ENCODE measurements at regions not wholly inside any gene's neighbourhood (a gene's known extent, or its start where the extent isn't known, plus 50 kb on each side); places are given as distances from the start of the nearest gene placed in this dataset.

GRCh38 chr5:60125636-60126035 lies 232.1 kb upstream of the PDE4D start:
- ATAC-seq (ENCODE audit: poor library complexity) (no peak), DNase-seq (no peak)
- ChIA-PET POLR2A (no interaction called here), CTCF (no interaction called here)
- no peaks in the 10 kb centered on the region for H3K4me1 ChIP-seq (ENCODE audit: insufficient read depth, low read length)
- Mint-ChIP-seq H3K4me3 (no peak overlapping the region), H3K36me3 (ENCODE audit: low read depth) (no peaks in the 10 kb centered on the region), H3K4me1 (ENCODE audit: low read depth) (no peaks in the 10 kb centered on the region), H3K27me3 (no peaks in the 10 kb centered on the region), H3K27ac (no peak overlapping the region), H3K9me3 (peaks cover 5% of the 10 kb centered on the region)
- no peak overlapping the region for H3K4me3 ChIP-seq (ENCODE audit: low read length)
- intact Hi-C loops (cut with DNase I, micrococcal nuclease) = no loop called here
- H3K9me3 ChIP-seq (ENCODE audit: control insufficient read depth in 1 of 2, insufficient read depth in 1 of 2, low read length in 2 of 2) = peaks cover 0 to 8% of the 10 kb centered on the region in 2 experiments
- no peaks in the 10 kb centered on the region for H3K36me3 ChIP-seq (ENCODE audit: insufficient read depth, low read length)
- no peaks in the 10 kb centered on the region for H3K27me3 ChIP-seq (ENCODE audit: control insufficient read depth in 1 of 2, insufficient read depth in 2 of 2, low read length in 2 of 2)
- no peak for TF ChIP-seq CTCF (IDR thresholded peaks at IDR 0.05)
- no peak overlapping the region for H3K27ac ChIP-seq (ENCODE audit: low read depth in 1 of 2, low read length in 2 of 2)

- ChIA-PET POLR2A (no interaction called here), CTCF (no interaction called here)
- Mint-ChIP-seq H3K4me1 (ENCODE audit: low read depth) (no peaks in the 10 kb centered on the region), H3K36me3 (ENCODE audit: low read depth) (no peaks in the 10 kb centered on the region), H3K9me3 (peaks cover 4% of the 10 kb centered on the region), H3K4me3 (no peak overlapping the region), H3K27me3 (no peaks in the 10 kb centered on the region), H3K27ac (no peak overlapping the region)
- no peak for DNase-seq
- no peak overlapping the region for H3K27ac ChIP-seq (ENCODE audit: low read depth in 1 of 2, low read length in 2 of 2)
- no peaks in the 10 kb centered on the region for H3K27me3 ChIP-seq (ENCODE audit: control insufficient read depth in 1 of 2, insufficient read depth in 2 of 2, low read length in 2 of 2)
- no peak overlapping the region for H3K4me3 ChIP-seq (ENCODE audit: low read length)
- H3K36me3 ChIP-seq (ENCODE audit: insufficient read depth, low read length) = no peaks in the 10 kb centered on the region
- no peak for TF ChIP-seq CTCF (IDR thresholded peaks at IDR 0.05)
- ATAC-seq (ENCODE audit: poor library complexity) = no peak
- H3K4me1 ChIP-seq (ENCODE audit: insufficient read depth, low read length) = no peaks in the 10 kb centered on the region
- H3K9me3 ChIP-seq (ENCODE audit: control insufficient read depth in 1 of 2, insufficient read depth in 1 of 2, low read length in 2 of 2) = no peaks in the 10 kb centered on the region
- intact Hi-C loops (cut with DNase I, micrococcal nuclease) = no loop called here
Measured at GRCh38 chr5:60102961-60103693, 209.6 kb upstream of the PDE4D start.

- intact Hi-C loops (cut with DNase I, micrococcal nuclease) = no loop called here
- Mint-ChIP-seq H3K4me1 (ENCODE audit: low read depth) (no peaks in the 10 kb centered on the region), H3K27me3 (no peaks in the 10 kb centered on the region), H3K4me3 (no peak overlapping the region), H3K27ac (no peak overlapping the region), H3K9me3 (peaks cover 6% of the 10 kb centered on the region), H3K36me3 (ENCODE audit: low read depth) (no peaks in the 10 kb centered on the region)
- Histone ChIP-seq H3K27me3 (ENCODE audit: control insufficient read depth in 1 of 2, insufficient read depth in 2 of 2, low read length in 2 of 2) (no peaks in the 10 kb centered on the region), H3K9me3 (ENCODE audit: control insufficient read depth in 1 of 2, insufficient read depth in 1 of 2, low read length in 2 of 2) (no peaks in the 10 kb centered on the region), H3K4me3 (ENCODE audit: low read length) (no peak overlapping the region), H3K27ac (ENCODE audit: low read depth in 1 of 2, low read length in 2 of 2) (no peak overlapping the region), H3K36me3 (ENCODE audit: insufficient read depth, low read length) (no peaks in the 10 kb centered on the region), H3K4me1 (ENCODE audit: insufficient read depth, low read length) (no peaks in the 10 kb centered on the region)
- DNase-seq (no peak), ATAC-seq (ENCODE audit: poor library complexity) (no peak)
- CTCF ChIA-PET = no interaction called here
- TF ChIP-seq CTCF (IDR thresholded peaks at IDR 0.05) = no peak
- POLR2A ChIA-PET = no interaction called here
Measured at GRCh38 chr5:60101573-60101972, 208.0 kb upstream of the PDE4D start.
